Stimulated activated memory B cell treated with anti-CD40 and anti-IgM and Interleukin-4, amounts not matched to agents 10 μg/mL and 1 μg/mL and 100 μg/mL, for 72 hours (primary cell): ENCODE measurements at regions not wholly inside any gene's neighbourhood (a gene's known extent, or its start where the extent isn't known, plus 50 kb on each side); places are given as distances from the start of the nearest gene placed in this dataset.
A peak's percentile ranks its signal among the peaks of the same experiment; 100 is the strongest.
"Not testable (repeated sequence)": the region's sequence is repeated elsewhere in the genome, so short reads cannot be mapped to it uniquely, and the experiment has no call there.

Experiments
- ATAC-seq: fragments of 150-1000 bp; cut with Tn5 transposase; 2 replicates; pipeline ENCODE4 v1.10.0; 2021
- H3K27ac Mint-ChIP-seq: one replicate; pipeline ENCODE4 v1.8.0; 2022; ENCODE audit warnings: mild to moderate bottlenecking, mixed read lengths
- H3K27me3 Mint-ChIP-seq: one replicate; pipeline ENCODE4 v1.8.0; 2022; ENCODE audit warnings: mixed read lengths
- H3K36me3 Mint-ChIP-seq: one replicate; pipeline ENCODE4 v1.8.0; 2022; ENCODE audit warnings: mixed read lengths
- H3K4me1 Mint-ChIP-seq: one replicate; pipeline ENCODE4 v1.8.0; 2022; ENCODE audit warnings: mixed read lengths
- H3K4me3 Mint-ChIP-seq: one replicate; pipeline ENCODE4 v1.8.0; 2022; ENCODE audit warnings: mild to moderate bottlenecking, moderate library complexity, mixed read lengths
- H3K9me3 Mint-ChIP-seq: one replicate; pipeline ENCODE4 v1.8.0; 2022; ENCODE audit warnings: mixed read lengths

DNA sequence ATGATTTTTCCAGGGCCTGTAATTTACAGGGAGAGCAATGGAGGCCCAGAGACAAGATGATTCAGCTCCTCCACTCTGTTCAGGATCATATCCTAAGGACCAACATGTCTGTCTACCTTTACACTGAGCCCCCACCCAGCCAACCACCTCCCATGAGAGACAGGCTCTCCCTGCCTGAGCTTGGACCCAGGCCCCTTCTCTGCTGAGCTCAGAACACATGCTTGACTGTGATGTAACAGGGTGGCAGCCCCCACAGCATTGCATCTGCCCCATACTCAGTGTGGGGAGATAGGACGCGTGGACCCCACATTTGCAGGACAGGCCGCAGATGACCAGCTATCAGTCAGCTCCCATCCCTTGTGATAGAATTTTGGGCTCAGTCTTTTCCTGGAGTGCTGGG is 313.9 kb downstream of the ADGRD1 start:
- ATAC-seq: no peak
- Mint-ChIP-seq H3K27ac (no peak overlapping the region), H3K4me3 (no peak overlapping the region), H3K4me1 (no peaks in the 10 kb centered on the region), H3K27me3 (no peaks in the 10 kb centered on the region), H3K36me3 (no peaks in the 10 kb centered on the region), H3K9me3 (no peaks in the 10 kb centered on the region)

GRCh38 chr12:131268123-131268522 is 314.4 kb downstream of the ADGRD1 start:
- H3K36me3 Mint-ChIP-seq, H3K27me3 Mint-ChIP-seq, H3K9me3 Mint-ChIP-seq, H3K4me3 Mint-ChIP-seq, ATAC-seq, H3K27ac Mint-ChIP-seq, H3K4me1 Mint-ChIP-seq: not testable (repeated sequence)

GRCh38 chr12:131268571-131268970 is 314.9 kb downstream of the ADGRD1 start:
- not testable (repeated sequence) for H3K36me3 Mint-ChIP-seq, H3K4me3 Mint-ChIP-seq, H3K4me1 Mint-ChIP-seq, H3K27me3 Mint-ChIP-seq, ATAC-seq, H3K27ac Mint-ChIP-seq, H3K9me3 Mint-ChIP-seq

GRCh38 chr12:131269551-131269950 is 315.8 kb downstream of the ADGRD1 start:
- no peaks in the 10 kb centered on the region for H3K27me3 Mint-ChIP-seq
- H3K4me3 Mint-ChIP-seq: no peak overlapping the region
- H3K9me3 Mint-ChIP-seq: no peaks in the 10 kb centered on the region
- ATAC-seq: no peak
- H3K4me1 Mint-ChIP-seq: no peaks in the 10 kb centered on the region
- no peaks in the 10 kb centered on the region for H3K36me3 Mint-ChIP-seq
- H3K27ac Mint-ChIP-seq: no peak overlapping the region

DNA sequence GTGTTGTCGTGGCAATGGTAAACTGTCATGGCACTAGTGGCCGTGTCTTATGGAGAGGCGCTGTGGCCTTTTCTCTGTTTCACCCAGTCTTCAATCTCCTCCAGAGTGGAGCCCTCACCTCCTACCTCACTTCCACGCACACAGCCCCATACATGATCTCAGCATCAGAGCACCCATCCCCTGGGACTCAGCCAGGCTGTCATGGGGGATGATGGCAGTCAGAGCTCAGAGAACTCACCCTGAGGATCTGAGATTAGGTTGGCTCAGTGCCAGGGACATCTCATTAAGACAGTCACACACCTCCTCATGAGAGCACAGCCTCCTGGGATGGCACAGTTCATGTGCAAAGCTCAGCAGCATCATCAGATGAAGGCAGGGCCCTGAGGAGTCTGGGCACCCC is 316.3 kb downstream of the ADGRD1 start:
- H3K27me3 Mint-ChIP-seq, H3K27ac Mint-ChIP-seq, H3K4me1 Mint-ChIP-seq, H3K36me3 Mint-ChIP-seq, H3K9me3 Mint-ChIP-seq, H3K4me3 Mint-ChIP-seq: not testable (repeated sequence)
- peak; percentile 17 for ATAC-seq

DNA sequence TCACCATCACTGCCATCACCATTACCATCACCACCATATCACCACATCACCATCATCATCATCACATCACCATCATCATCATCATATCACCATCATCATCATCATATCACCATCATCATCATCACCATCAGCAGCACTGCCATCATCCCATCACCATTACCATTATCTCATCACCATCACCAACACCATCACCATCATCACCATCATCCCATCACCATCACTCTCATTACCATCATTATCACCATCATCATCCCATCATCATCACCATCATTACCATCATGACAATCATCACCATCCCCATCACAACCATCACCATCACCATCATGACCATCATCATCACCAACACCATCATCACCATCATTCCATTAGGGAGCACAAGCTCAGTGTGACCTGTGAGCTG is 318.0 kb downstream of the ADGRD1 start:
- Mint-ChIP-seq H3K27ac (no peak overlapping the region), H3K4me1 (no peaks in the 10 kb centered on the region), H3K4me3 (no peak overlapping the region), H3K27me3 (no peaks in the 10 kb centered on the region), H3K9me3 (no peaks in the 10 kb centered on the region), H3K36me3 (no peaks in the 10 kb centered on the region)
- no peak for ATAC-seq

- H3K27me3 Mint-ChIP-seq, H3K36me3 Mint-ChIP-seq, H3K4me1 Mint-ChIP-seq, ATAC-seq, H3K9me3 Mint-ChIP-seq, H3K4me3 Mint-ChIP-seq, H3K27ac Mint-ChIP-seq: not testable (repeated sequence)
Observed at GRCh38 chr12:131272283-131272814, 318.6 kb downstream of the ADGRD1 start.

GRCh38 chr12:131273291-131273845 is 319.7 kb downstream of the ADGRD1 start:
- no peaks in the 10 kb centered on the region for H3K9me3 Mint-ChIP-seq
- no peak overlapping the region for H3K4me3 Mint-ChIP-seq
- H3K27me3 Mint-ChIP-seq: no peaks in the 10 kb centered on the region
- no peak for ATAC-seq
- H3K36me3 Mint-ChIP-seq: no peaks in the 10 kb centered on the region
- no peaks in the 10 kb centered on the region for H3K4me1 Mint-ChIP-seq
- H3K27ac Mint-ChIP-seq: no peak overlapping the region

- no peak overlapping the region for H3K4me3 Mint-ChIP-seq
- no peaks in the 10 kb centered on the region for H3K4me1 Mint-ChIP-seq
- H3K27me3 Mint-ChIP-seq: no peaks in the 10 kb centered on the region
- ATAC-seq: no peak
- H3K36me3 Mint-ChIP-seq: no peaks in the 10 kb centered on the region
- no peaks in the 10 kb centered on the region for H3K9me3 Mint-ChIP-seq
- H3K27ac Mint-ChIP-seq: no peak overlapping the region
Observed at GRCh38 chr12:131274061-131274460, 320.4 kb downstream of the ADGRD1 start.

DNA sequence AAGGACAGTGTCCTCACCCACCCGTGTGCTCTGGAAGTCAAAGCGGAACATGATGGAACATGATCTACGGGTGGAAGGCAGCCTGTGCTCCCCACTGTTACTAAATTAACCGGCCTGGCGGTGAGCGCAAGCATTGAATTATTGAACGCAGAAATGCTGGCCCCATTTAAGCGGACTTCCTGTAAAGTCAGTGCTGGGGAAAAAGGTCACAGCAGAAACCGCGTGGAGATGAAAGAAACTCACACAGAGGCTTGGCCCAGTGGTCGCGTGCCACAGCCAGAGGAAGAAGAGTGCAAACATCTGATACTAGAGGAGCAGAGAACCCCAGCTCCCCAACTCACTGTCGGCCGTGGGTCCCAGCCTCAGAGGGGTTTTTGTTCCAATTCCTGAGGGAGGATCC is 321.2 kb downstream of the ADGRD1 start:
- ATAC-seq: no peak

GRCh38 chr12:131275824-131276223 is 322.1 kb downstream of the ADGRD1 start:
- Mint-ChIP-seq H3K4me3 (no peak overlapping the region), H3K36me3 (no peaks in the 10 kb centered on the region), H3K27me3 (no peaks in the 10 kb centered on the region), H3K4me1 (no peaks in the 10 kb centered on the region), H3K27ac (no peak overlapping the region), H3K9me3 (no peaks in the 10 kb centered on the region)
- no peak for ATAC-seq

More for the DNA sequence above, 321.2 kb downstream of the ADGRD1 start:
- Mint-ChIP-seq H3K9me3 (no peaks in the 10 kb centered on the region), H3K36me3 (no peaks in the 10 kb centered on the region), H3K4me1 (no peaks in the 10 kb centered on the region), H3K27ac (no peak overlapping the region), H3K27me3 (no peaks in the 10 kb centered on the region), H3K4me3 (no peak overlapping the region)

DNA sequence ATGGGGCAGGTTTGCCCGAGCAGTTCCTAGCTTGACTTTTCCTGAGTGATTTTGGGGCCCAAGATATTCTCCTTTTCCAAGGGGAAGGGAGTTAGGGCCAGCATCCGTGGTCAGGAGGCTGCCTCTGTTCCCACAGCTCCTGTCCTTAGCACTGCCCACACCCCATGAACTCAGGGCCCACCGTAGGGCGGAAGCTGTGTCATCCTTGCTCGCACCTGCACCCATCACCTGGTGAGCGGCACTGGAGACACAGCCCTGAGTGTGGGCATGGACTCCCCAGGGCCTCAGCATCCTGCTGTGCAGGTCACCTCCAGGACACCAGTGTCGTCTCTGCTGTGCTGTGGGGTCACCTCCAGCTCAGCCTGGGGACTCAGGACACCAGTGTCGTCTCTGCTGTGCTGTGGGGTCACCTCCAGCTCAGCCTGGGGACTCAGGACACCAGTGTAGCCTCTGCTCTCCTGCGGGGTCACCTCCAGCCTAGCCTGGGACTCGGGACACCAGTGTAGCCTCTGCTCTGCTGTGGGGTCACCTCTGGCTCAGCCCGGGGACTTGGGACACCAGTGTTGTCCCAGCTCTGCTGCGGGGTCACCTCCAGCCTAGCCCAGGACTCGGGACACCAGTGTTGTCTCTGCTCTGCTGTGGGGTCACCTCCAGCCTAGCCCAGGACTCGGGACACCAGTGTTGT is 322.9 kb downstream of the ADGRD1 start:
- no peaks in the 10 kb centered on the region for H3K9me3 Mint-ChIP-seq
- no peaks in the 10 kb centered on the region for H3K36me3 Mint-ChIP-seq
- no peak for ATAC-seq
- no peak overlapping the region for H3K27ac Mint-ChIP-seq
- no peaks in the 10 kb centered on the region for H3K27me3 Mint-ChIP-seq
- no peak overlapping the region for H3K4me3 Mint-ChIP-seq
- no peaks in the 10 kb centered on the region for H3K4me1 Mint-ChIP-seq

GRCh38 chr12:131277186-131278091 is 323.7 kb downstream of the ADGRD1 start:
- H3K27ac Mint-ChIP-seq, H3K36me3 Mint-ChIP-seq, H3K4me3 Mint-ChIP-seq, H3K27me3 Mint-ChIP-seq, H3K4me1 Mint-ChIP-seq, H3K9me3 Mint-ChIP-seq, ATAC-seq: not testable (repeated sequence)

DNA sequence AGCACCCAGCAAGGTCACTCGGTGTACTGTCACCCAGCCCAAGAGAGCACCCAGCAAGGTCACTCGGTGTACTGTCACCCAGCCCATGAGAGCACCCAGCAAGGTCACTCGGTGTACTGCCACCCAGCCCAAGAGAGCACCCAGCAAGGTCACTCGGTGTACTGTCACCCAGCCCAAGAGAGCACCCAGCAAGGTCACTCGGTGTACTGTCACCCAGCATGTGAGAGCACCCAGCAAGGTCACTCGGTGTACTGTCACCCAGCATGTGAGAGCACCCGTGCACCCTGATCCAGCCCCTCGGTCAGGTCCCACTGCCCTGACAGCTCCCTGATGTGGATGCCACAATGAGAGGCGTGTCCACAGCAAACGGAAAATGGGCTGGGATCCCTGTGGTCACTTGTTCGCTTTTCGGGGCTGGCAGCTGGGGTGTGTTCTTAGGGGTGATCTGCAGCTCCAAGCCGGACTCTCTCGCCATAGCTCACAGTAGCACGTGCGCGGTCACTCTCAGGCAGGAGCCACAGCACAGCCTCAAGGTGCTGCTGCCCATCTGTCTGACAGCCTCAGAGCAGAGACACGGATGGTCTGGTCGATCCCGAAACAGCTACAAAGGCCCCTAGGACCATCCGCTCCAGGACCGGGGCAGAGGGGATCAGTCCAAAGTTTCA is 324.9 kb downstream of the ADGRD1 start:
- H3K27ac Mint-ChIP-seq, H3K4me3 Mint-ChIP-seq, ATAC-seq, H3K4me1 Mint-ChIP-seq, H3K27me3 Mint-ChIP-seq, H3K9me3 Mint-ChIP-seq, H3K36me3 Mint-ChIP-seq: not testable (repeated sequence)

GRCh38 chr12:131279281-131279921 is 325.7 kb downstream of the ADGRD1 start:
- peaks cover 4% of the 10 kb centered on the region for H3K9me3 Mint-ChIP-seq
- no peaks in the 10 kb centered on the region for H3K4me1 Mint-ChIP-seq
- no peaks in the 10 kb centered on the region for H3K36me3 Mint-ChIP-seq
- H3K27ac Mint-ChIP-seq: no peak overlapping the region
- ATAC-seq: no peak
- no peaks in the 10 kb centered on the region for H3K27me3 Mint-ChIP-seq
- no peak overlapping the region for H3K4me3 Mint-ChIP-seq
